ENCODE measurements at regions not wholly inside any gene's neighbourhood (a gene's known extent, or its start where the extent isn't known, plus 50 kb on each side); places are given as distances from the start of the nearest gene placed in this dataset.

GRCh38 chr13:64446372-64446771 lies 2783.8 kb downstream of the PCDH9 start:
- DNase-seq (ENCODE audit: low read depth) (no peak), FAIRE-seq (no peak)
- H3K27ac Mint-ChIP-seq (ENCODE audit: unreplicated experiment): no peak overlapping the region
- no peaks in the 10 kb centered on the region for H3K9me3 Mint-ChIP-seq (ENCODE audit: unreplicated experiment)
- no peaks in the 10 kb centered on the region for H3K4me1 ChIP-seq (ENCODE audit: insufficient read depth, low read length)
- H3K4me3 Mint-ChIP-seq (ENCODE audit: unreplicated experiment): no peak overlapping the region
- H3K27ac ChIP-seq (ENCODE audit: low read depth, low read length): no peak overlapping the region
- no peak overlapping the region for H3K4me3 ChIP-seq (ENCODE audit: insufficient read depth, low read depth, low read length)
- H3K4me2 ChIP-seq (ENCODE audit: low read length): no peak overlapping the region
- H4K20me1 ChIP-seq (ENCODE audit: insufficient read depth, low read length): no peaks in the 10 kb centered on the region
- no peaks in the 10 kb centered on the region for H3K36me3 ChIP-seq (ENCODE audit: insufficient read depth, low read length)
- TF ChIP-seq EZH2 (IDR thresholded peaks at IDR 0.05; ENCODE audit: insufficient read depth, low read length): no peak
- TF ChIP-seq CTCF (IDR thresholded peaks at IDR 0.05; ENCODE audit: insufficient read depth, low read depth, low read length): peak; percentile 27
- no peaks in the 10 kb centered on the region for H3K27me3 Mint-ChIP-seq (ENCODE audit: low read depth, unreplicated experiment)
- no peak overlapping the region for H3K9ac ChIP-seq (ENCODE audit: low read length)
- no peaks in the 10 kb centered on the region for H3K27me3 ChIP-seq (ENCODE audit: insufficient read depth, low read length)
- H3K9me3 ChIP-seq (ENCODE audit: insufficient read depth, low read depth, low read length): no peaks in the 10 kb centered on the region
- H3K4me1 Mint-ChIP-seq (ENCODE audit: low read depth, unreplicated experiment): no peaks in the 10 kb centered on the region
- H3K79me2 ChIP-seq (ENCODE audit: insufficient read depth, low read length): no peaks in the 10 kb centered on the region
- no peak overlapping the region for H2AFZ ChIP-seq (ENCODE audit: low read depth, low read length)
- no peaks in the 10 kb centered on the region for H3K36me3 Mint-ChIP-seq (ENCODE audit: low read depth, unreplicated experiment)

- no peaks in the 10 kb centered on the region for H4K20me1 ChIP-seq (ENCODE audit: insufficient read depth, low read length)
- no peaks in the 10 kb centered on the region for H3K4me1 ChIP-seq (ENCODE audit: insufficient read depth, low read length)
- DNase-seq (ENCODE audit: low read depth) (no peak), FAIRE-seq (no peak)
- H3K9me3 ChIP-seq (ENCODE audit: insufficient read depth, low read depth, low read length): no peaks in the 10 kb centered on the region
- no peaks in the 10 kb centered on the region for H3K79me2 ChIP-seq (ENCODE audit: insufficient read depth, low read length)
- H3K36me3 Mint-ChIP-seq (ENCODE audit: low read depth, unreplicated experiment): no peaks in the 10 kb centered on the region
- H3K4me3 Mint-ChIP-seq (ENCODE audit: unreplicated experiment): no peak overlapping the region
- no peak overlapping the region for H3K27ac Mint-ChIP-seq (ENCODE audit: unreplicated experiment)
- no peak overlapping the region for H3K9ac ChIP-seq (ENCODE audit: low read length)
- H3K36me3 ChIP-seq (ENCODE audit: insufficient read depth, low read length): no peaks in the 10 kb centered on the region
- no peaks in the 10 kb centered on the region for H3K27me3 ChIP-seq (ENCODE audit: insufficient read depth, low read length)
- no peak overlapping the region for H3K4me2 ChIP-seq (ENCODE audit: low read length)
- no peaks in the 10 kb centered on the region for H3K9me3 Mint-ChIP-seq (ENCODE audit: unreplicated experiment)
- no peaks in the 10 kb centered on the region for H3K4me1 Mint-ChIP-seq (ENCODE audit: low read depth, unreplicated experiment)
- no peaks in the 10 kb centered on the region for H3K27me3 Mint-ChIP-seq (ENCODE audit: low read depth, unreplicated experiment)
- H3K27ac ChIP-seq (ENCODE audit: low read depth, low read length): no peak overlapping the region
- no peak overlapping the region for H3K4me3 ChIP-seq (ENCODE audit: insufficient read depth, low read depth, low read length)
- no peak overlapping the region for H2AFZ ChIP-seq (ENCODE audit: low read depth, low read length)
- no peak for TF ChIP-seq EZH2 (IDR thresholded peaks at IDR 0.05; ENCODE audit: insufficient read depth, low read length)
- TF ChIP-seq CTCF (IDR thresholded peaks at IDR 0.05; ENCODE audit: insufficient read depth, low read depth, low read length): no peak
These were observed 2788.4 kb downstream of the PCDH9 start for GRCh38 chr13:64441740-64442139.

GRCh38 chr13:64438084-64438483 lies 2792.1 kb downstream of the PCDH9 start:
- no peak overlapping the region for H3K4me3 Mint-ChIP-seq (ENCODE audit: unreplicated experiment)
- H2AFZ ChIP-seq (ENCODE audit: low read depth, low read length): no peak overlapping the region
- no peak overlapping the region for H3K4me3 ChIP-seq (ENCODE audit: insufficient read depth, low read depth, low read length)
- H3K9me3 ChIP-seq (ENCODE audit: insufficient read depth, low read depth, low read length): no peaks in the 10 kb centered on the region
- no peaks in the 10 kb centered on the region for H4K20me1 ChIP-seq (ENCODE audit: insufficient read depth, low read length)
- FAIRE-seq (no peak), DNase-seq (ENCODE audit: low read depth) (no peak)
- H3K9me3 Mint-ChIP-seq (ENCODE audit: unreplicated experiment): no peaks in the 10 kb centered on the region
- H3K4me2 ChIP-seq (ENCODE audit: low read length): no peak overlapping the region
- TF ChIP-seq CTCF (IDR thresholded peaks at IDR 0.05; ENCODE audit: insufficient read depth, low read depth, low read length): no peak
- no peak for TF ChIP-seq EZH2 (IDR thresholded peaks at IDR 0.05; ENCODE audit: insufficient read depth, low read length)
- no peaks in the 10 kb centered on the region for H3K36me3 Mint-ChIP-seq (ENCODE audit: low read depth, unreplicated experiment)
- H3K27me3 Mint-ChIP-seq (ENCODE audit: low read depth, unreplicated experiment): no peaks in the 10 kb centered on the region
- H3K27ac ChIP-seq (ENCODE audit: low read depth, low read length): no peak overlapping the region
- H3K9ac ChIP-seq (ENCODE audit: low read length): no peak overlapping the region
- no peaks in the 10 kb centered on the region for H3K27me3 ChIP-seq (ENCODE audit: insufficient read depth, low read length)
- no peak overlapping the region for H3K27ac Mint-ChIP-seq (ENCODE audit: unreplicated experiment)
- no peaks in the 10 kb centered on the region for H3K79me2 ChIP-seq (ENCODE audit: insufficient read depth, low read length)
- H3K4me1 Mint-ChIP-seq (ENCODE audit: low read depth, unreplicated experiment): no peaks in the 10 kb centered on the region
- no peaks in the 10 kb centered on the region for H3K36me3 ChIP-seq (ENCODE audit: insufficient read depth, low read length)
- H3K4me1 ChIP-seq (ENCODE audit: insufficient read depth, low read length): no peaks in the 10 kb centered on the region

Measured in astrocyte (in vitro differentiated cells and primary cell).